Left lobe of liver (tissue), 2 donors: ENCODE measurements at regions not wholly inside any gene's neighbourhood (a gene's known extent, or its start where the extent isn't known, plus 50 kb on each side); places are given as distances from the start of the nearest gene placed in this dataset.

Experiments
- ATAC-seq: fragments of 200-7000 bp; cut with Tn5 transposase; one replicate; pipeline ENCODE4 v1.9.1; 2020; ENCODE audit warnings: mild to moderate bottlenecking, moderate library complexity
- DNase-seq: peaks from one replicate; pipeline ENCODE4 v3.0.0-alpha.2; 2020; ENCODE audit warnings: low spot score
- donor health status: DM: no; HTN: no; CAD: no; lungs with moderate emphysema.
- donor health status: DM: no; HTN: yes; CAD: no.

- no peak for ATAC-seq
- no peak for DNase-seq
Measured at GRCh38 chr4:137641544-137641943, 109.2 kb upstream of the PCDH18 start.

DNA sequence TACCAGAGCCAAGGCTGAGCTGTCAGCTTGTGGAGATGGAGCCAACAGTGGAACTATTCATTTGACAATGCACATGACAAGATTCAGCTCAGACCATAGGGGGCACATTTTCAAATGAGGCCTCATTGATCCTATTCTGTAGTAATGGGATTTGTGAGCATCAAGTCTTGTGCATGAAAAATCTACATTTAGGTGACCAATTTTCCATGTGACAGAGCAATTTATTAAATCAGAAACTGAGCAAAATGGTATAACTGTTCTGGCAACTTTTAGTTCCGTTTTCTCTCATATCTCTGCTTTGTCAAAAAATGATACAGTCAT is 108.5 kb upstream of the PCDH18 start:
- DNase-seq (no peak), ATAC-seq (no peak)

DNA sequence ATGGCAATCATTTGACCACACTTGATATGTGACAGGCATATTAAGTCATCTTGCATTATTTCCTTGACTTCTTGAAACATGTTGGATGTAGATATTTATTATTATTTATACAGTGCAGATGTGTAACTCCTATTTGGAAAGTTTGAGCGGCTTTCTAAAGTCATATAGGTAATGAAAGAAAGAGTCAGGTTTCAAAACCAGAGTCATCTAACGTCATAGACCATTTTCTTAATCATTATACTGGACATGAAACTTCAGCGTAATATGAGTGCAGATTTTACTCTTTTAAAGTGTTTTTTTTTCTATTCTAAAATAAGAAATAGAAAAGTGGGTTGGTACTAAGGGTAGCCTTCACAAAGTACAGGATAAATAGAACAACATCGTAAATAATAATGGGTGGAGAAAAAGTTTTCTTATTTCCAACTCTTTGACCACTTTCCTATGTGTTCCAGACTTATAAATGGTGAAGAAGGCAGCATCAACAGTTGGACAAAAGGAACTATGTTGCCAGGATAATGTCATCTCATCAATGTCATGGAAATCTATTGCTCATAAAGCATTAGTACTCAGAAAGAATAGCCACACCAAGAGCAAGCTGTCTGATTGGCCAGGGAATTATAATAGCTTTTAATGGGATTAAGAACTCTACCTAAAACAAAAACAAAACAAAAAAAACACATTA is 108.0 kb upstream of the PCDH18 start:
- ATAC-seq (no peak), DNase-seq (no peak)

- DNase-seq (no peak), ATAC-seq (no peak)
Measured at GRCh38 chr4:137638934-137639333, 106.6 kb upstream of the PCDH18 start.

DNA sequence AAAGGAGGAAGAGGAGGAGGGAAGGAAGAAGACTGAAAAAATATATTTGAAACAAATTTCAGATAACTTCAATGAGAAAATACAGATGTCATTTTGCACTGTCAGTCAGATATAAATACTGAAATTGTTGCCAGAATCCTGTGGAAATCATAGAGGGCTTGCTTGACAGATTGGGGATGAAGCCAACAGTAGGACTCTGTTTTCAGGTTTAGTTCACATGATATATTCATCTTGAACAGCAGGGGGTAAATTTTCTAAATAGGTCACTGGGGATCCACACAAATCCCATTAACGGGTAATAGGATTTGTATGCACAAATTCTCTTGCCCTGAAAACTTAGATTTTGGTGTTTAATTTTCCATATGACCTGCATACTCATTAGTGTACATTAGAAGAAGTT is 103.3 kb upstream of the PCDH18 start:
- DNase-seq, result no peak
- no peak for ATAC-seq

- ATAC-seq (peak; percentile 62), DNase-seq (no peak)
Measured at GRCh38 chr4:137635108-137635507, 102.8 kb upstream of the PCDH18 start.

DNA sequence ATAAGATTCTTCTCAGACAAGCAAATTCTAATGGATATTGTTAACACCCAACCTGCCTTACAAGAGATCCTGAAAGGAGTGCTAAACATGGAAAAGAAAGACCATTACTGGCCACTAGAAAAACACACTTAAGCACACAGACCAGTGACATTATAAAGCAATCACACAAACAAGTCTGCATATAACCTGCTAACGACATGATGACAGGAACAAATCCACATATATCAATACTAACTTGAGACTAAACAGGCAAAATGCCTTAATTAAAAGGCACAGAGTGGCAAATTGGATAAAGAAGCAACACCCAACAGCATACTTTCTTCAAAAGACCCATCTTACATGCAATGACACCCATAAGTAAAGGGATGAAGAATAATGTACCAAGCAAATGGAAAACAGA is 100.5 kb upstream of the PCDH18 start:
- no peak for DNase-seq

GRCh38 chr4:137631605-137632004 is 99.3 kb upstream of the PCDH18 start:
- ATAC-seq, result no peak
- DNase-seq, result no peak

More for the DNA sequence above, 100.5 kb upstream of the PCDH18 start:
- ATAC-seq, result no peak

GRCh38 chr4:137630252-137630651 is 98.0 kb upstream of the PCDH18 start:
- DNase-seq (no peak), ATAC-seq (no peak)

- DNase-seq (no peak), ATAC-seq (no peak)
Measured at GRCh38 chr4:137627739-137628460, 95.6 kb upstream of the PCDH18 start.

DNA sequence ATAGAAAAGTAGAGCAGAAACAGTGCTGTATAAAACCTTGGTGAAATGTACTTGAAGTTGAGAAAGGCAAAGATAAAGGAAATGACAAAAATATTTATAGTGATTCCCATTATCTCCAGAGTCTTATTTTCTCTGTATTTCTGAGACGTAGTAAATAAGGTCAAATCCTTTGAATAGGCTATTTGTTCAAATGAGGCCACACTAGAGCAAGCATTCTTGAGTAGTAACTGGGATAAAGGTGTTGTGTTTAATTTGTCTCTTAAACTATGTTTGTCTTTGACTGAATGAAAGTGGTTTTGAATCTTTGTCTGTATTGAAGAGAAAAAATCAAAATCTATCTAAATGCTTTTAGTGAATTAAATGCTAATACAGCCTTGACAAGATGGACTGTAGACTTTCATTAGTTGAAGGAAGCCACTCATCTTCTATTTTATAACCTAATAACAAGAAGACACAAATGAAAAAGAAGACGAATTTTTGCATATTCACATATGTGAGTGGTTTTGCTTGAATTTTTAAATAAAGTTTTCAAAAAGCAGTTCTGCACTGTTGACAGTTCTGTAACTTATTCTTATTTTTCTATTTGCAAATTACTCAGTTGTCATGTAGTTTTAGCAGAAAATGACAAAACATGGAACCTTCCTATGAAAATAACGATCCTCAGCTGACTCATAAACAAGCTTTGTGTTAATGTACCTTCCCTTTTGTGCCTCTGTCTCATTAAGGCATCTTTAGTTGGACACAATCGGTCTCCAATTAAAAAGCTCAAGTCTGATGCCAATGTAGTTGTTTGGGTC is 94.8 kb upstream of the PCDH18 start:
- no peak for DNase-seq
- ATAC-seq, result no peak

GRCh38 chr4:137623013-137623412 is 90.7 kb upstream of the PCDH18 start:
- ATAC-seq (no peak), DNase-seq (no peak)

DNA sequence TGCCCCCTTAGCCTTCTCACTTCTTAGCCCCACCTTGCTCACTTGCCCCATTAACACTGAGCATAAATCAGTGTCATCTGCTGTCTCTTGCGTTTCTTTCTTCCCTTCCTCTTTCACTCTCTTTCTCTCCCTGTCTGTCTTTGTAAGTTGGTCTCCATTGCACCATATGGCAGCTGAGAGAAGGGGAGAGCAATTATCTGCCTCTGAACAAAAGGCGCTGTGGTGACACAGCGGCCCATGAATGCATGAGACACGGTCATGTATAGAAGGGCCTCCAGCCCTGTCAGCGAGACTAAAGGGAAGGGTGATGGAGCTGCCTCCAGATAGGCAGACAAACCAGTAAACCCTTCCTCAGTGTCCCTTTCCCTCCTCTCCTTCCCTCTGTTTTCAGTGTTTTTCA is 88.8 kb upstream of the PCDH18 start:
- DNase-seq, result no peak

GRCh38 chr4:137614491-137614890 is 82.2 kb upstream of the PCDH18 start:
- ATAC-seq, result no peak
- DNase-seq, result no peak

More for the DNA sequence above, 88.8 kb upstream of the PCDH18 start:
- ATAC-seq, result no peak

- ATAC-seq, result no peak
Measured at GRCh38 chr4:137611998-137612700, 79.9 kb upstream of the PCDH18 start.

GRCh38 chr4:137610960-137611359 is 78.7 kb upstream of the PCDH18 start:
- DNase-seq, result no peak
- ATAC-seq, result no peak

More at GRCh38 chr4:137611998-137612700, 79.9 kb upstream of the PCDH18 start:
- DNase-seq, result no peak

DNA sequence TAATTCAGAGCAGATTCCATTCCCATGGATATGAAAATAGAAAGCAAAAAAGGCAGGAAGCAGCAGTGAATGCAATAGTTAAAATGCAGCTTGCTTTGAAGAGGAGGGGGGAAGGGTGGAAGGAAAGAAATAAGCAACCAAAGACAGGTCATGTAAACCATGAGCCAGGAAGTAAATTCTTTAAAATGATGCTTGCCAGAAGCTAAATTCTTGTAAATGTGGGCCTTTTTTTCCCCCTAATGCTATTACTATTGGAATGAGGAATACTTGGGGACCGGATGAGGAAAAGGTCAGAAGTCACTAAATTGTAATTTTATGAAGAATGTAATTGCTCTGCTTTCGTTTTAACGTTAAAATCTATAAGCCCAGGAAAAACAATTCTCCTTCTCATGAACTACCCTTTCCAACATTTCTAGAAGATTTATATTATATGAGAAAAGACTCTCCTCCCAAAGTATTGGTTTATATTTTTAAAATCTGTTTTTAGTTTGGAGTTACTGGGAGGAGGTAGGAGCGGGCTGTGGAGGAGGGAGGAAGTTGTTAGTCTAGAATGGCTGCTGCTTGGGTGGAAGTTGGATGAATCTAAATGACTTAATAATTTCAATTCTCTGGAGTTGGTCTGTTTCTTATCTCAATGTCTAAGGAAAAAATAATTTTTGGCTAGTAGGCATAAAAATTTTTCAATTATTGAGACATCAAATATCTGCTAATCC is 77.6 kb upstream of the PCDH18 start:
- ATAC-seq (no peak), DNase-seq (no peak)

- ATAC-seq (no peak), DNase-seq (no peak)
Measured at GRCh38 chr4:137608085-137608484, 75.8 kb upstream of the PCDH18 start.

DNA sequence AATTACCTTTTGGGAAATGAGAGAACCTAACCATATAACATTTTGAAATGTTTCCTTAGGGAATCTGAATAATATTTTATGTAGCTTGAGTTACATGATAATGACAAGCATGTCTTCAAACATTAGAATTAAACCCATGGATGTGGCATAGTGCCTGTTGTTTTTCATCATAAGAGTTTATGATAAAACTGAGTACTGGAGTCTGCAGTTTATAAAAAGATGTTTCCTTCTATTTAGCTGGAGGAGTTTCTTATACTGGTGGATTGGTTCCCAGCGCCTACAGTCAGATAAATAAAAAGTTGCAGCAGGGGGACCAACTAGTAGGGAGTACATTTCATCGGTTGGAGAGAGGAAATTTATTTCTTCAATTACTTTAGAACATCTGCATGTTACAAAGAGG is 70.1 kb upstream of the PCDH18 start:
- DNase-seq (no peak), ATAC-seq (no peak)

GRCh38 chr4:137601934-137602333 is 69.6 kb upstream of the PCDH18 start:
- ATAC-seq, result no peak
- DNase-seq, result no peak

- ATAC-seq (no peak), DNase-seq (no peak)
Measured at GRCh38 chr4:137599734-137600133, 67.4 kb upstream of the PCDH18 start.
